ENCODE measurements at regions not wholly inside any gene's neighbourhood (a gene's known extent, or its start where the extent isn't known, plus 50 kb on each side); places are given as distances from the start of the nearest gene placed in this dataset.

DNA sequence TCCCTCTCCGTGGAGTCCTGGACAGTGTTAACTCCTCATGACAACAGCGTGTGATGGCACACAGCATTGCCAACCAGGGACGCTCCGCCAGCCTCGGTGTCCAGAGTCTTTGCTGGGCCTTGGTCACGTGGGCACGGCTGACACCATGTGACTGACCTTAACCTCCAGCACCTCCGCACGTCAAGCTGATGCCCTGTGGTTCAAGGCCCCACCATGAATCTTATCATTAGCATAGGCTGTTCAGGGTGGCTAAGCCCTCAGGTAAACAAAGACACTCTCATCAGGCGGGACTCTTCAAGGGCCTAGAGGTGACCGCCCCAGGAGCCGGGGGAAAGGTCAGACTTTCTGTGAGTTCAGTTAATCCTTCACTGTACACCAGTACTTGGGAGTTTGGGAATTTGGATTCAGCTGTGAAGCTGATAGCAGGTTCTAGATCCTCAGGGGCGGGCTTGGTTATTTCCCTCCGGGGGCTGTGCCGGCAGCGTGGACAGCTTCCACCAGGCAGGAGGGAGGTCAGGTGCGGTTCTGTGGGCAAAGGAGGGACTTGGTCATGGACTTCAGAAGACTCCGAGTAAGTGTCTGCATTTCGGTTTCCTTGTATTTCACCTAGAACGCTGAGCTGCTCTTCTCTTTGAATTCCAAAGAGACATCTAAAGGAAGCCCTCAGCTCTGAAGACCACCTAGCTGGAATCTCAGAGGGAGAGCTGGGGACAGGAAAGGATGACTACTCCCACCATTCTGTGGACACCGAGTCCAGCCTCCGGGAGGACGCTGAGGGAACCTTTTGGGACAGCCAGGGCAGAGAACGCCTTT lies 195.5 kb upstream of the CIBAR2 start:
- Histone ChIP-seq H3K4me3 (no peak overlapping the region), H3K27me3 (no peaks in the 10 kb centered on the region), H3K27ac (peak overlapping the region in 5 of 12 donors; percentile 2 to 83 (median 46)), H3K4me1 (peaks cover 9 to 83% (median 49%) of the 10 kb centered on the region in 12 donors), H3K36me3 (no peaks in the 10 kb centered on the region), H3K9me3 (no peaks in the 10 kb centered on the region)
- ATAC-seq, result peak; percentile 47 to 70 (median 57)
- WGBS, 4 donors, result 52 to 78% (median 71%) methylated on average over 17 to 24 of the region's 24 CpGs
- TF ChIP-seq, protein P1, sequence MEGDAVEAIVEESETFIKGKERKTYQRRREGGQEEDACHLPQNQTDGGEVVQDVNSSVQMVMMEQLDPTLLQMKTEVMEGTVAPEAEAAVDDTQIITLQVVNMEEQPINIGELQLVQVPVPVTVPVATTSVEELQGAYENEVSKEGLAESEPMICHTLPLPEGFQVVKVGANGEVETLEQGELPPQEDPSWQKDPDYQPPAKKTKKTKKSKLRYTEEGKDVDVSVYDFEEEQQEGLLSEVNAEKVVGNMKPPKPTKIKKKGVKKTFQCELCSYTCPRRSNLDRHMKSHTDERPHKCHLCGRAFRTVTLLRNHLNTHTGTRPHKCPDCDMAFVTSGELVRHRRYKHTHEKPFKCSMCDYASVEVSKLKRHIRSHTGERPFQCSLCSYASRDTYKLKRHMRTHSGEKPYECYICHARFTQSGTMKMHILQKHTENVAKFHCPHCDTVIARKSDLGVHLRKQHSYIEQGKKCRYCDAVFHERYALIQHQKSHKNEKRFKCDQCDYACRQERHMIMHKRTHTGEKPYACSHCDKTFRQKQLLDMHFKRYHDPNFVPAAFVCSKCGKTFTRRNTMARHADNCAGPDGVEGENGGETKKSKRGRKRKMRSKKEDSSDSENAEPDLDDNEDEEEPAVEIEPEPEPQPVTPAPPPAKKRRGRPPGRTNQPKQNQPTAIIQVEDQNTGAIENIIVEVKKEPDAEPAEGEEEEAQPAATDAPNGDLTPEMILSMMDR (IDR thresholded peaks at IDR 0.05), result no peak
- TF ChIP-seq POLR2A (IDR thresholded peaks at IDR 0.05), result no peak
- intact Hi-C loops (cut with DNase I), result loop anchor here in 3 of 10 donors (10.0 kb wide), 3 partner anchors 87 to 307 kb away; partner anchors contain the start of gene GSE1 (in 1 of the 3)
- DNase-seq, result peak in 3 of 5 donors; percentile 30 to 68 (median 56)

DNA sequence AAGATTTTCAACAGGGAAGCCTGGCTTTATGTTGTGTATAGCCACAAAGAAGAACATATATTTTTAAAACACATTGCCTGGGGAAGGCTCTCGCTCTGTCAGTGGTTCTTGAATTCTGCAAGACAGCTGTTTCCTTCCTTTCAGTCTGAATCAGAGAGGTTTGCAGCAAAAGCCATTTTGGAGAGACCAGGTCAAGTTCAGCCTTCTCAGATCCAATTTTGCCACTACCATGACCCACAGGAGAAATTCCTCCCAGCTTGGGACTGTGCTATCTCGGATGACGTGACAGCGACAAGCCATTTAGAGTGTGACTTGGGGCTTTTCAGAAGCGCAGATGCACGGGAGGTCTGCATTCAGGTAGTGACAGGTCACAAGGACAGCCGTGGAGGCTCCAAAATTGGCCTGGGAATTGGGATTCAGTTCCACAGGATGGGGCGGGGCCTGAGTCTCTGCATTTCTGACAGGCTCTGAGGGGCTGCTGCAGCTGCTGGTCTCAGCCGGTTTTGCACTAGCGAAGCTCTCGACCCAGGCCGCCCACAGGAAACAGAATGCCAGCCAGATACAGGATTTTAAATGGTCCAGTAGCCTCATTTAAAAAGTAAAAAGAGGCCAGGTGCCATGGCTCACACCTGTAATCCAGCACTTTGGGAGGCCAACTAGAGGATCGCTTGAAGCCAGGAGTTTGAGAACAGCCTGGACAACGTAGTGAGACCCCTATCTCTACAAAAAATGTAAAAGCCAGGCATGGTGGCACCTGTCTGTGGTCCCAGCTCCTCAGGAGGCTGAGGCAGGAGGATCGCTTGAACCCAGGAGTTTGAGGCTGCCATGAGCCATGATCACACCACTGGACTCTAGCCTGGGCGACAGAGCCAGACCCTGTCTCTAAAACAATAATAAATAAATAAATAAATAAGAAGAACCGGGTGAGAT lies 196.6 kb upstream of the CIBAR2 start:
- intact Hi-C loops (cut with DNase I), result loop anchor here in 3 of 10 donors (10.0 kb wide), 3 partner anchors 86 to 306 kb away; partner anchors contain the start of gene GSE1 (in 1 of the 3)
- no peak for DNase-seq
- 74 to 86% (median 82%) methylated on average over 16 to 17 of the region's 17 CpGs for WGBS, 4 donors
- peak overlapping the region in 3 of 12 donors; percentile 24 to 83 (median 56) for H3K27ac ChIP-seq
- H3K27me3 ChIP-seq, result no peaks in the 10 kb centered on the region
- H3K4me3 ChIP-seq, result peak overlapping the region in 1 of 12 donors; percentile 23
- TF ChIP-seq POLR2A (IDR thresholded peaks at IDR 0.05), result no peak
- TF ChIP-seq, protein P1 (IDR thresholded peaks at IDR 0.05), result no peak
- no peaks in the 10 kb centered on the region for H3K9me3 ChIP-seq
- no peak for ATAC-seq
- H3K4me1 ChIP-seq, result peaks cover 9 to 81% (median 48%) of the 10 kb centered on the region in 12 donors
- no peaks in the 10 kb centered on the region for H3K36me3 ChIP-seq

DNA sequence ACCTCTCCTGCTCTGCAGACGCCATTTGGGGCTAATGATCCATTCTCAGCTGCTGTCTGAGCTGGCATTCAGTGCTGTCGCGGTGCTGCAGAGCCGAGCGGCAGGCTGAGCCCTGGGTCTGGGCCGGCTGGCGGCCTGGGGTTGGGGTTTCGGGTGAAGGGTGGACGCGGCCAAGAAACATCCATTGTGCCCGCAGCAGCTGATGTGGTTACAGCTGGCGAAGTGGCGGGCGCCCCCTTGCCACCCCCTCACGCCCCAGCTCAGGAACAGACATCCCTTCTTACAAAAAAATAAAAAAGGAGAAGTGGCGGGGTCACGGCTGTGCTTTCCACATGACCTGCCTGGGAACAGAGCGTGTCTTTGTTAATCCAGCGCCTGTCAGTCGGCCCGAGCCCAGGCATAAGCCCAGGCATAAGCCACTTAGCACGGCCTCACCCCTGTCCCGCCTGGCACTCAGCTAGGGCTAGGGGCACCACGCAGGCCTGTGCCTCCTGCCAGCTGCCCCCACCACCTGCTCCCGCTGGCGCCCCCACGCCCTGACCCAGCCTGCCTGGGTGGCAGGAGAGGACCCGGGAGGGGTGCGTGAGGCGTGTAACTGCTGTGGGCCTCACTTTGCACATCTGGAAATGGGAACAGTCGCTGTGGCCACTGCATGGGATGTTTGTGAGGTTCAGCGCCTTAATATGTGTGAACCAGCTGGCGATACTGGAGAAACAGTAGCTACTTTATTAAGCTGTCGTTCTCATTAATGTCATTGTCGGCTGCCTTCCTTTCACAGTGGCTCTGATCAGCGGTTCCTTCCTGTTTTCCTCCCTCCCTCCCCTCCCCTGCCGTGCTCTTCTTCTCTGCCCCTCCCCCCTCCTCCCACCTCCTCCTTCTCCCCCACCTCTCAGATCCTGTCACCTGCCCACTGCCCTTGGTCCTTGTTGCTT lies 197.7 kb upstream of the CIBAR2 start:
- TF ChIP-seq POLR2A (IDR thresholded peaks at IDR 0.05), result no peak
- TF ChIP-seq, protein P1 (IDR thresholded peaks at IDR 0.05), result no peak
- Histone ChIP-seq H3K36me3 (no peaks in the 10 kb centered on the region), H3K4me1 (peaks cover 9 to 72% (median 48%) of the 10 kb centered on the region in 12 donors), H3K27ac (peak overlapping the region in 6 of 12 donors; percentile 15 to 83 (median 50)), H3K27me3 (no peaks in the 10 kb centered on the region), H3K4me3 (peak overlapping the region in 1 of 12 donors; percentile 30), H3K9me3 (no peaks in the 10 kb centered on the region)
- 67 to 78% (median 74%) methylated on average over 34 to 37 of the region's 37 CpGs for WGBS, 4 donors
- DNase-seq, result peak in 3 of 5 donors; percentile 55 to 75 (median 71)
- intact Hi-C loops (cut with DNase I), result loop anchor here in 5 of 10 donors (10.0 kb wide), 3 partner anchors 85 to 305 kb away; partner anchors contain the start of gene GSE1 (in 2 of the 5)
- ATAC-seq, result peak; percentile 12 to 45 (median 30)

All from heart left ventricle (tissue), 16 donors.